CD4-positive, CD25-positive, alpha-beta regulatory T cell (primary cell): ENCODE measurements at regions not wholly inside any gene's neighbourhood (a gene's known extent, or its start where the extent isn't known, plus 50 kb on each side); places are given as distances from the start of the nearest gene placed in this dataset.

ENCODE experiments used
- ATAC-seq, 2 donors: fragments of 150-1000 bp; cut with Tn5 transposase; one replicate each; pipeline ENCODE4 v1.10.0; 2021; ENCODE audit warnings: low read depth in 2 of 2, moderate number of reproducible peaks in 2 of 2, moderate library complexity in 1 of 2
- DNase-seq, 3 donors: peaks; one replicate each; pipeline versions ENCODE4 v3.0.0 to v3.0.0-alpha.2; 2012 to 2022; ENCODE audit warnings: mixed read lengths in 1 of 3
- H3K27ac ChIP-seq: one replicate; pipeline ENCODE4 v1.7.0; 2013; ENCODE audit warnings: mild to moderate bottlenecking, low read length; ENCODE audit not compliant: insufficient read depth, poor library complexity, severe bottlenecking
- H3K27me3 ChIP-seq: one replicate; pipeline ENCODE4 v1.7.0; 2013; ENCODE audit warnings: low read length; ENCODE audit not compliant: control insufficient read depth, insufficient read depth
- H3K36me3 ChIP-seq: one replicate; pipeline ENCODE4 v1.7.0; 2013; ENCODE audit warnings: mild to moderate bottlenecking, low read length, moderate library complexity; ENCODE audit not compliant: control insufficient read depth, insufficient read depth
- H3K4me1 ChIP-seq: 2 replicates; pipeline ENCODE4 v1.7.0; 2013; ENCODE audit warnings: mild to moderate bottlenecking, low read length; ENCODE audit not compliant: insufficient read depth, control insufficient read depth, poor library complexity, severe bottlenecking
- H3K4me3 ChIP-seq: one replicate; pipeline ENCODE4 v1.7.0; 2013; ENCODE audit warnings: low read depth, mild to moderate bottlenecking, low read length, moderate library complexity
- H3K9me3 ChIP-seq, 2 experiments: 1 replicate in 1 of 2; 2 replicates in 1 of 2; pipeline ENCODE4 v1.7.0; 2013; ENCODE audit warnings: low read length in 2 of 2, mild to moderate bottlenecking in 1 of 2, moderate library complexity in 1 of 2; ENCODE audit not compliant: control insufficient read depth in 2 of 2
- H3K27ac Mint-ChIP-seq, 3 donors: one replicate each; pipeline ENCODE4 v1.8.0; 2020 to 2022; ENCODE audit warnings: mild to moderate bottlenecking in 3 of 3, mixed read lengths in 3 of 3, moderate library complexity in 2 of 3
- H3K27me3 Mint-ChIP-seq: one replicate; pipeline ENCODE4 v1.8.0; 2022; ENCODE audit warnings: mild to moderate bottlenecking, mixed read lengths
- H3K36me3 Mint-ChIP-seq: one replicate; pipeline ENCODE4 v1.8.0; 2020; ENCODE audit warnings: mixed read lengths
- H3K4me1 Mint-ChIP-seq, 4 donors: one replicate each; pipeline ENCODE4 v1.8.0; 2020 to 2022; ENCODE audit warnings: mixed read lengths in 4 of 4, mild to moderate bottlenecking in 1 of 4
- H3K4me3 Mint-ChIP-seq, 4 donors: one replicate each; pipeline ENCODE4 v1.8.0; 2020 to 2022; ENCODE audit warnings: mild to moderate bottlenecking in 4 of 4, mixed read lengths in 4 of 4, moderate library complexity in 3 of 4
- H3K9me3 Mint-ChIP-seq, 7 donors: one replicate each; pipeline ENCODE4 v1.8.0; 2020 to 2022; ENCODE audit warnings: mixed read lengths in 7 of 7, mild to moderate bottlenecking in 3 of 7, moderate library complexity in 2 of 7

- no peaks in the 10 kb centered on the region for H3K9me3 ChIP-seq
- ATAC-seq (no peak), DNase-seq (no peak)
- no peak overlapping the region for H3K4me3 ChIP-seq
- H3K27ac ChIP-seq: no peak overlapping the region
- Mint-ChIP-seq H3K36me3 (no peaks in the 10 kb centered on the region), H3K27ac (no peak overlapping the region), H3K27me3 (no peaks in the 10 kb centered on the region), H3K9me3 (peaks cover 0 to 5% (median 0%) of the 10 kb centered on the region in 7 donors), H3K4me1 (no peaks in the 10 kb centered on the region), H3K4me3 (no peak overlapping the region)
- H3K36me3 ChIP-seq: no peaks in the 10 kb centered on the region
- H3K4me1 ChIP-seq: no peaks in the 10 kb centered on the region
- no peaks in the 10 kb centered on the region for H3K27me3 ChIP-seq
These were observed 1201.7 kb upstream of the SLC39A10 start for GRCh38 chr2:194455358-194455757.

GRCh38 chr2:194452504-194452903 lies 1204.5 kb upstream of the SLC39A10 start:
- Histone ChIP-seq H3K27ac (no peak overlapping the region), H3K4me1 (no peaks in the 10 kb centered on the region), H3K9me3 (no peaks in the 10 kb centered on the region), H3K27me3 (no peaks in the 10 kb centered on the region), H3K36me3 (no peaks in the 10 kb centered on the region), H3K4me3 (no peak overlapping the region)
- Mint-ChIP-seq H3K27ac (no peak overlapping the region), H3K4me3 (no peak overlapping the region), H3K27me3 (no peaks in the 10 kb centered on the region), H3K36me3 (no peaks in the 10 kb centered on the region), H3K9me3 (peaks cover 0 to 2% (median 0%) of the 10 kb centered on the region in 7 donors), H3K4me1 (no peaks in the 10 kb centered on the region)
- DNase-seq: no peak
- no peak for ATAC-seq

DNA sequence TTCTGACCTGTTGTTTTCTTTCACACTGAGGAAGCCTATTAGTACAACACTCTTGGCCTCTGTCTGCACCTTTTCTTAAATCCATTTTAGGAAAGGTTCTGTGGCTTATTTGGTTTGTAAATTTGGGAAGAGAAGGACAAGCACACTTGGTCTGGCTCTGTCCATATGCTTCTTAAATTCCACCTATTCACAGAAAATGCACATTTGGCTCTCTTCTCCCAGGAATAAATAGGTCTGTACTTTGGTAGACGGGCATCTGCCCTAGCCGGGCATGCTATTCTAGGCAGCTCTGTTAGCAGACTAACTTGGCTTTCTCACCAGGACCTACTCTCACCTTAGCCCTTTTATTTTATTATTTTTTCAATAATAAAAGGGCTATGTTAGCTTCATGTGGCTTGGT lies 1211.8 kb upstream of the SLC39A10 start:
- Mint-ChIP-seq H3K27me3 (no peaks in the 10 kb centered on the region), H3K4me1 (no peaks in the 10 kb centered on the region), H3K9me3 (peaks cover 0 to 7% (median 4%) of the 10 kb centered on the region in 7 donors), H3K36me3 (no peaks in the 10 kb centered on the region), H3K27ac (no peak overlapping the region), H3K4me3 (no peak overlapping the region)
- Histone ChIP-seq H3K27ac (no peak overlapping the region), H3K4me1 (no peaks in the 10 kb centered on the region), H3K27me3 (no peaks in the 10 kb centered on the region), H3K36me3 (no peaks in the 10 kb centered on the region), H3K4me3 (no peak overlapping the region), H3K9me3 (no peaks in the 10 kb centered on the region)
- DNase-seq (no peak), ATAC-seq (no peak)

GRCh38 chr2:194443926-194444325 lies 1213.1 kb upstream of the SLC39A10 start:
- Histone ChIP-seq H3K36me3 (no peaks in the 10 kb centered on the region), H3K4me3 (no peak overlapping the region), H3K9me3 (no peaks in the 10 kb centered on the region), H3K27ac (no peak overlapping the region), H3K27me3 (no peaks in the 10 kb centered on the region), H3K4me1 (no peaks in the 10 kb centered on the region)
- no peak overlapping the region for H3K4me3 Mint-ChIP-seq
- DNase-seq (no peak), ATAC-seq (no peak)
- H3K9me3 Mint-ChIP-seq: peaks cover 0 to 9% (median 4%) of the 10 kb centered on the region in 7 donors
- H3K27me3 Mint-ChIP-seq: no peaks in the 10 kb centered on the region
- no peaks in the 10 kb centered on the region for H3K36me3 Mint-ChIP-seq
- no peaks in the 10 kb centered on the region for H3K4me1 Mint-ChIP-seq
- no peak overlapping the region for H3K27ac Mint-ChIP-seq

- peaks cover 0 to 2% (median 0%) of the 10 kb centered on the region in 7 donors for H3K9me3 Mint-ChIP-seq
- ATAC-seq: no peak
These were observed 1232.3 kb upstream of the SLC39A10 start for GRCh38 chr2:194424683-194425209.

DNA sequence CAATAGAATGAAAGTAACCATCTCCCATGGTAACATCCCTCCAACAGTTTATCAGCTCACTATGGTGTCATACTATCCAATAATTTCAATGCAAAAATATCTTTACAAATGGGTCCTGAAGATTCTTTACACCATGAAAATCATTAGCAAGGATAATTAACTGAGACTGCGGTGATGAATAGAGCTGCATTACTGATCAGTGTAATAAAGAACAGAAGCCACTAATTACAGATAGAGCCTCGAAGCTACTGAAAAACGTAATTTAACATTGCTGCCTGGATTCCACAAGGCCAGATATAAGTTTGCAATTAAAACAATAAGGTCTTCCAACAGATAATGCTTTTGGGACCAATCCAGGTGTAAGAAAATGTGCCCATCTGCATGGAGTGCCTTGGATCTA lies 1245.8 kb upstream of the SLC39A10 start:
- H3K27ac ChIP-seq: no peak overlapping the region
- DNase-seq (no peak), ATAC-seq (no peak)
- Mint-ChIP-seq H3K4me1 (no peaks in the 10 kb centered on the region), H3K4me3 (no peak overlapping the region), H3K27ac (no peak overlapping the region), H3K9me3 (no peaks in the 10 kb centered on the region), H3K36me3 (no peaks in the 10 kb centered on the region), H3K27me3 (no peaks in the 10 kb centered on the region)
- no peaks in the 10 kb centered on the region for H3K36me3 ChIP-seq
- H3K27me3 ChIP-seq: no peaks in the 10 kb centered on the region
- no peaks in the 10 kb centered on the region for H3K9me3 ChIP-seq
- H3K4me1 ChIP-seq: no peaks in the 10 kb centered on the region
- no peak overlapping the region for H3K4me3 ChIP-seq

More at GRCh38 chr2:194424683-194425209, 1232.3 kb upstream of the SLC39A10 start:
- Histone ChIP-seq H3K4me3 (no peak overlapping the region), H3K27ac (no peak overlapping the region), H3K36me3 (no peaks in the 10 kb centered on the region), H3K9me3 (no peaks in the 10 kb centered on the region), H3K27me3 (no peaks in the 10 kb centered on the region), H3K4me1 (no peaks in the 10 kb centered on the region)
- H3K4me3 Mint-ChIP-seq: no peak overlapping the region
- no peaks in the 10 kb centered on the region for H3K4me1 Mint-ChIP-seq
- H3K27ac Mint-ChIP-seq: no peak overlapping the region
- no peaks in the 10 kb centered on the region for H3K27me3 Mint-ChIP-seq
- H3K36me3 Mint-ChIP-seq: no peaks in the 10 kb centered on the region
- no peak for DNase-seq

GRCh38 chr2:194395818-194396217 lies 1261.2 kb upstream of the SLC39A10 start:
- Mint-ChIP-seq H3K4me3 (no peak overlapping the region), H3K9me3 (peaks cover 0 to 12% (median 0%) of the 10 kb centered on the region in 7 donors), H3K4me1 (no peaks in the 10 kb centered on the region), H3K27ac (no peak overlapping the region), H3K27me3 (no peaks in the 10 kb centered on the region), H3K36me3 (no peaks in the 10 kb centered on the region)
- H3K4me3 ChIP-seq: no peak overlapping the region
- H3K9me3 ChIP-seq: no peaks in the 10 kb centered on the region
- H3K4me1 ChIP-seq: no peaks in the 10 kb centered on the region
- H3K27ac ChIP-seq: no peak overlapping the region
- DNase-seq: no peak
- H3K36me3 ChIP-seq: no peaks in the 10 kb centered on the region
- no peaks in the 10 kb centered on the region for H3K27me3 ChIP-seq
- ATAC-seq: no peak

- DNase-seq (no peak), ATAC-seq (no peak)
- H3K4me3 Mint-ChIP-seq: no peak overlapping the region
- H3K4me1 Mint-ChIP-seq: no peaks in the 10 kb centered on the region
- Histone ChIP-seq H3K9me3 (peaks cover 2 to 4% of the 10 kb centered on the region in 2 experiments), H3K4me3 (no peak overlapping the region), H3K4me1 (no peaks in the 10 kb centered on the region), H3K27me3 (no peaks in the 10 kb centered on the region), H3K36me3 (no peaks in the 10 kb centered on the region), H3K27ac (no peak overlapping the region)
- H3K27ac Mint-ChIP-seq: no peak overlapping the region
- no peaks in the 10 kb centered on the region for H3K36me3 Mint-ChIP-seq
- H3K9me3 Mint-ChIP-seq: peaks cover 0 to 7% (median 5%) of the 10 kb centered on the region in 7 donors
- H3K27me3 Mint-ChIP-seq: no peaks in the 10 kb centered on the region
These were observed 1271.7 kb upstream of the SLC39A10 start for GRCh38 chr2:194385376-194385775.
